AG04449 (cell line): ENCODE measurements at regions not wholly inside any gene's neighbourhood (a gene's known extent, or its start where the extent isn't known, plus 50 kb on each side); places are given as distances from the start of the nearest gene placed in this dataset.
"Not testable (repeated sequence)": the region's sequence is repeated elsewhere in the genome, so short reads cannot be mapped to it uniquely, and the experiment has no call there.

ENCODE experiments used
- CTCF ChIA-PET: fragments of 350-600 bp; formaldehyde crosslinking; extraction: SDS; loops from one replicate; lab custom pipeline; 2021; ENCODE audit warnings: antibody characterized with exemption; lab: Yijun Ruan, JAX
- POLR2A ChIA-PET: fragments of 400-600, 350-600 bp; formaldehyde crosslinking; extraction: SDS; loops from one replicate; lab custom pipeline; 2020; ENCODE audit warnings: antibody characterized with exemption, inconsistent platforms; lab: Yijun Ruan, JAX
- DNase-seq: peaks from one replicate; pipeline ENCODE4 v3.0.0-alpha.2; 2010; ENCODE audit warnings: low read depth, low spot score
- H3K4me3 ChIP-seq: 2 replicates; pipeline ENCODE4 v1.5.1; 2011; ENCODE audit warnings: low read depth, mild to moderate bottlenecking, control low read depth, low read length
- TF ChIP-seq, protein P1 (sequence below): IDR thresholded peaks from one replicate; pipeline ENCODE4 v1.5.1; 2011; ENCODE audit warnings: mild to moderate bottlenecking, moderate library complexity, low read length, control low read depth, inconsistent platforms; ENCODE audit not compliant: insufficient read depth; ENCODE audit errors: missing control alignments

DNA sequence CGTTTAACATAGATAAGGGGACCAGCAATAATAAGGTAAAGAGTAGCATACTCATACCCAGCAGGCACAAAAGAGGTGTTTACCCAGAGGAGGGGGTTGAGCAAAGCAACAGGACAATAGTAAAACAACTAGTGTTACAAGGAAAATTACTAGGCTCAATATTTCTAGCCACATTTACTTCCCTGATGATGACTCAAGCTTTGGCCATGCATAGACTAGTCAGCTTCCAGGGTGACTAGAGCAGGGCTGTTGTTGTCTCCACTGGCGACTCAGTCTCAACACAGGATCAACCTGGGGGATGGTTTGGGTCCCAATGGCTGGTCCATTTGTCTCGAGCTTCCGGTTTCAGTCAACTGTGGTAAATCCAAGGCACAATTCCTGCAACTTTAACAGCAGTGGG lies 217.7 kb upstream of the KCND2 start:
- POLR2A ChIA-PET: no interaction called here
- CTCF ChIA-PET: no interaction called here
- DNase-seq: peak; percentile 3
- H3K4me3 ChIP-seq: no peak overlapping the region
- TF ChIP-seq, protein P1, sequence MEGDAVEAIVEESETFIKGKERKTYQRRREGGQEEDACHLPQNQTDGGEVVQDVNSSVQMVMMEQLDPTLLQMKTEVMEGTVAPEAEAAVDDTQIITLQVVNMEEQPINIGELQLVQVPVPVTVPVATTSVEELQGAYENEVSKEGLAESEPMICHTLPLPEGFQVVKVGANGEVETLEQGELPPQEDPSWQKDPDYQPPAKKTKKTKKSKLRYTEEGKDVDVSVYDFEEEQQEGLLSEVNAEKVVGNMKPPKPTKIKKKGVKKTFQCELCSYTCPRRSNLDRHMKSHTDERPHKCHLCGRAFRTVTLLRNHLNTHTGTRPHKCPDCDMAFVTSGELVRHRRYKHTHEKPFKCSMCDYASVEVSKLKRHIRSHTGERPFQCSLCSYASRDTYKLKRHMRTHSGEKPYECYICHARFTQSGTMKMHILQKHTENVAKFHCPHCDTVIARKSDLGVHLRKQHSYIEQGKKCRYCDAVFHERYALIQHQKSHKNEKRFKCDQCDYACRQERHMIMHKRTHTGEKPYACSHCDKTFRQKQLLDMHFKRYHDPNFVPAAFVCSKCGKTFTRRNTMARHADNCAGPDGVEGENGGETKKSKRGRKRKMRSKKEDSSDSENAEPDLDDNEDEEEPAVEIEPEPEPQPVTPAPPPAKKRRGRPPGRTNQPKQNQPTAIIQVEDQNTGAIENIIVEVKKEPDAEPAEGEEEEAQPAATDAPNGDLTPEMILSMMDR: no peak

GRCh38 chr7:120056227-120056626 lies 216.7 kb upstream of the KCND2 start:
- TF ChIP-seq, protein P1: no peak
- DNase-seq: no peak
- POLR2A ChIA-PET: no interaction called here

GRCh38 chr7:120059641-120060040 lies 213.3 kb upstream of the KCND2 start:
- CTCF ChIA-PET: no interaction called here
- POLR2A ChIA-PET: no interaction called here
- TF ChIP-seq, protein P1: no peak
- no peak overlapping the region for H3K4me3 ChIP-seq
- no peak for DNase-seq

More at GRCh38 chr7:120056227-120056626, 216.7 kb upstream of the KCND2 start:
- CTCF ChIA-PET: no interaction called here
- H3K4me3 ChIP-seq: no peak overlapping the region

DNA sequence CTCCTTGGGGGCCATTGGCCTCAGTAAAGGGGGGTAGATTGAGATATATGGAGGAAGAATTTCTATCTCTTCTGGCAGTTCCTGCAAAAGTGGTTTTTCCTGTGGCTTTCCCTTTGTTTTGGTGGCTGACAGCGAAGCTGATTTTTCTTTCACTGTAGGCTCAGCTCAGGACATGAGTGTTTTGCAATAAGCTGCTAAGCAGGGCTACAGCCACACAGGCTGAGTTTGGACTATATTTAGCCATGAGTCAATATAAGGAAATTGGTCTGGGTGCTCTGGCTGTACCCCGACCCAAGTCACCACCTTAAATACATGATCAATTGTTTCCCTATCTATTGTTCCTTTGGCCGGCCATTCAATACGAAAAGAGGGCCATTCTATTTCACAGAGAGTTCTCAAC lies 212.7 kb upstream of the KCND2 start:
- ChIA-PET POLR2A (no interaction called here), CTCF (no interaction called here)
- DNase-seq: no peak
- TF ChIP-seq, protein P1: no peak
- H3K4me3 ChIP-seq: no peak overlapping the region

- ChIA-PET CTCF (no interaction called here), POLR2A (no interaction called here)
- no peak overlapping the region for H3K4me3 ChIP-seq
- TF ChIP-seq, protein P1: no peak
- DNase-seq: no peak
Observed at GRCh38 chr7:120060875-120061274, 212.1 kb upstream of the KCND2 start.

DNA sequence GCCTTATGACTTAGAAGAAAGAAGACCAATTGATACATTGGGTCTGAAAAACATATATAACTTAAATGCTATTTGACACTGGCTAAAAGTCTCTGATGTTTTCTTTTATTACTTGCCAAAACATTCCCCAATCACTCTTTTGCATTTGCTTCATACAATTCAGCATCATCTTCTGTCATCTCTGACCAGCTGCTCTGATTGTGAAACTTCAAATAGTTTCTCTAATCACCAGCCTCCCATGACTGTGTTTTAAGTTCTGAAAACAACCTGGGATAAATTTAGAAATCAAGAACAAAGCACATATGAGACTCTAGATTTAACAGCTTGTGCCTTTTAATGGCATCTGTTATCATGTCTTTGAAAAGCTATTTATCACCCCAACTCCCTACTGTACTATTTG lies 208.4 kb upstream of the KCND2 start:
- ChIA-PET CTCF (no interaction called here), POLR2A (no interaction called here)
- H3K4me3 ChIP-seq: no peak overlapping the region
- TF ChIP-seq, protein P1: no peak
- peak; percentile 4 for DNase-seq

- H3K4me3 ChIP-seq, CTCF ChIA-PET, DNase-seq, POLR2A ChIA-PET: not testable (repeated sequence)
Observed at GRCh38 chr7:120066898-120067297, 206.1 kb upstream of the KCND2 start.
